GM21619 (cell line): ENCODE measurements at regions not wholly inside any gene's neighbourhood (a gene's known extent, or its start where the extent isn't known, plus 50 kb on each side); places are given as distances from the start of the nearest gene placed in this dataset.

Experiments
- ATAC-seq: cut with Tn5 transposase; IDR thresholded peaks from one replicate; pipeline ENCODE4 v1.9.1; 2021; ENCODE audit not compliant: unreplicated experiment

DNA sequence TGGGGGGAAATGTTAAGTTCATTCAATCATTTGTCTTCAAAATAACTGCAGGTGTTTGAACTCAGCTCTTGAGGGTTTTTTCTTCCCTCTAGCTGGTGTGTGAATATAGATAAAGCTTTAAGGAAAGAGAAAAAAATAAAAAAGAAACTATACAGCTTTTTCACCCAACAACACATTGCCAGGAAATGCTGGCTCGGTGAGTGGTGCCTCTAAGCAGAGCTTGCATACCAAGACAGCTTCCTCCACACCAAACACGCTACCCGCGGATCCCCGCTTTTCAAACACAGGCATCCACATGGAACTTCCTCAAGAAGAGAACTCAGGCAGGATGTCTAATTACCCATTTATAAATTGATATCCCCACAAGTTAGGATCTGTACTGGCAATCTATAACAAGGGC, 69.8 kb upstream of the TANK start:
- ATAC-seq = peak; percentile 43

DNA sequence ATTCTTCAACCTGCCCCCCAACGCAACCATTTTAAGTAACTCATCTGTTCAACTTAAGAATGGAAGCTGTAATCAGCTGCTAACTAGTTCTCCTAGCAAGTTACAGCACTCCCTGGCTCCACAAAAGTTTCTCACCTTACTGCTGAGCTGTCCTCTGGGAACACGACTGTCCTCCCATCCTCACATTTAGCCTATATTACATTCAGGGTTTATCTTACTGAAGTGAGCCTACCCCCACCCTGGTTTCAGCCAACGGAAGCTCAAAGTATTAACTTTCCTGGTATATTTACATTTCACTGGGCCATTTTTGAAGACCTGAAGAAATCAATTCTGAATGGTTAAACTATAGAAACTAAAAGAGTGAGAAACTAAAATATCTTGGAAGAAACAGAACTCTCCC, 64.9 kb upstream of the TANK start:
- ATAC-seq = no peak

DNA sequence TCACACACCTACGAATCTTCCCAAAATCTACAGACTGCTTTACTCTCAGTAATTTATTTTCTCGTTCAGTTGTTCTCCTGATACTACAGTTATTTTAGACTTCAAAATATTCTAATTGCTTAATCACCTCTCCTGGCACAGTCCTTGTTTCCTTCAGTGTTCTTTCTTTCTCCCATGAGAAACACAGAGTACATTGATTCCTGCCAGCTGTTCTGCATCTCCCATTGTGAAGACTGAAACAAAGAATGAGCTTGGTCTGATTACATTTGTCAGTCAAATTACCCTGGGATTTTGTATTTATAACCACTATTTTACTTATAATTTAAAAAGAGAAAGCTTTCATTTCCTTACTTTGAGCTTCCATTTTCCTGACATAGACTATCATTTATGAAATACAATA, 63.9 kb upstream of the TANK start:
- ATAC-seq = no peak

DNA sequence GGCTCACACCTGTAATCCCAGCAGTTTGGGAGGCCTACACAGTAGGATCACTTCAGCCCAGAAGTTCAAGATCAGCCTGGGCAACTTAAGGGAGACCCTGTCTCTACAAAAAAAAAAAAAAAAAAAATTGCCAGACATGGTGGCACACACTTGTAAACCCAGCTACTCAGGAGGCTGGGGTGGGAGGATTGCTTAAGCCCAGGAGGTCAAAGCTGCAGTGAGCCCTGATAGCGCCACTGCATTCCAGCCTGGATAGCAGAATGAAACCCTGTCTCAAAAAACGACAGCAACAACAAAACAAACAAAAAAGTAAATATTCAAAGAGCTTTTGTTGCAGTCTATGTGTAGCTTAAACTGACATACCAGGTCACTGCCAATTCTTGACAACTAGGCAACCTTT, 63.1 kb upstream of the TANK start:
- ATAC-seq = no peak

DNA sequence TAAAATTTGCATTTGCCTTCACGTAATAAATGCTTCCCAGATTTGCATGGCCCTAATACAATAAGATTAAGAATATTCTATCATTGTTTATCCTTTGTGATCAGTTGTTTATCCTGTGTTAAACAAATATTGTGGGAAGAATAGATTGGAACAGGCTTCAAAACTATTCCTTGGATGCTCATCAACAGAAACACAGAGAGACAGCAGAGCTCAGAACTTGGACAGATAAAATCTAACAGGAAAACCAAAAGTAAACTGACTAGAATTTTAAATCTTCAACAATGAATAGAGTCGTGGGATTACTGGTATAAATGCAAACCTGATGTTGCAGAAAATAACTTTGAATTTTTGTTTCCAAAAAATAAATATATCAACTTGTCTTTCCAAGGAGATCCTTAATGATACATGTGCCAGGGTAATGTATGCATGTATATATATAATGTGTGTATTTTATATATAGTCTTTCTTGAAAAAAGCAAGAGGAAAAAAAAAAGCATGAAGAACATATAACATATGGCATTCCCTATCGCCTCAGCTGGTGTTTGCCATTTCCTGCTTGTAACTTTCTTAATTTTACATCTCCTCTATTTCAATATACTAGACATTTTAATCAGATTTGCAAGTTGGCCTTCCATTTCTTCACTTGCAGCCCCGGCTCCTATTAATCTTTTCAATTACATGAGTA, 59.9 kb upstream of the TANK start:
- no peak for ATAC-seq

DNA sequence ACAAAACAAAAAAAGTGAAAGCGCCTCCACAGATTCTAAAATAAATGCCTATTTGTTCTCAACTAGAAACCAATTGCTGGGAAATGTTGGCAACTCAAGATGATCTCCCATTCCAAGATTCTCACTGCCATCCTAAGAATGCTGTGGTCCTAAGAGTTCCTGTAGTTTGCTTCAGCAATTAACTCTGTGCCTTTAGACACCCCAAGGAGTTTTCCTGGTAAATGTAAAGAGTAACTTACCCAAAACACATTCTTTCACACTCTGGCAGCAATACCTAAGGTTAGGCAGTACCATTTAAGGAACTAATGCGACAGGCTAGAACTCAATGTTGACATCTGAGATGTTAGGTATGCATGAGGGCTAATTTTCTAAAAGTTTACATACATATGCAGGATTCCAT, 58.8 kb upstream of the TANK start:
- no peak for ATAC-seq

DNA sequence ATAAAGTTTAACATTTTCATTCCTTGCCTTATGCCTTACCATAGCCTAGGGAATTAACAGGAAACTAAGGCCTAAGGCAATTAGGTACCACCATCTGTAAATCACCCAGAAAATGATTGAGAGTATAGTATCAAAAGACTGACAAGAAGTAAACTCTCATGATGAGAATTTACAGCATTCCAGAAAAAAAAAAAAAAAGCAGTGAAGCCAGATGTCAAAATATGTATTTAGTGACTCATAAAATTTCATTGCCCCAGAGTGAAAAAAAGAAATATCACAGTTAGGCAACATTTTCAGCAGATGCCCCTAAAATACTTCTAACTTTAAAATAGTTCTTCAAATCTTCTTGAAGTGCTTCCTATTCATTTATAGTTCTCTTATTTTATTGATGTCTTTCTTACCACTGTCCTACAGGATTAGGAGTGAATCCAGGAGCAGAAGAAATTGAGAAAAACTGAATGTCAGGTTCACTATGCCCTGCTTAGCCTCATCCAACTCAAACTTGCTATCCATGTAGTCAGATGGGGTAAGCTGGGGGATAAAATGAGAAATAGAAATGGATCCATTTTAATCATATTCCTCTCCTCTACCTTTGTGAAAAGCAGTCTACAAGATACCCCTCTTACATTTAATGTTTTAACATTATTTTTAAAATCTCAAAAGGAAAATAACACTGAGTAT, 57.3 kb upstream of the TANK start:
- ATAC-seq = no peak

DNA sequence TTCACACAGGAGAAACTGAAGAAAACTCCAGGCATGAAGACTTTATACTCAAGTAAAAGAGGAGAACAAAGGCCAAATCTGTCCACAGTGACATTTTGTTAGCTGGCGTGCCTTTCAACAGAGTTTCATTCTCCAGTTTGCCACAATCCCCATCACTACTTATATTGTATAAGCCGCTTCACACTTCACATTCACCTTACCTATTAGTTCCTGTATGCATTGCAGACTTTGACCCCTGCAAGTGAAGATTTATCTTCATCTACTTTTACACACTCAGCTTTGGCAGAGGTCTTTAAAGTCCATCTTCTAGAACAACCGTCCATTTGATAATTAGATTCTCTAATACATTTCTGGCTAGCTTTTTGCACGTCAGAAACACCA, 56.8 kb upstream of the TANK start:
- no peak for ATAC-seq

DNA sequence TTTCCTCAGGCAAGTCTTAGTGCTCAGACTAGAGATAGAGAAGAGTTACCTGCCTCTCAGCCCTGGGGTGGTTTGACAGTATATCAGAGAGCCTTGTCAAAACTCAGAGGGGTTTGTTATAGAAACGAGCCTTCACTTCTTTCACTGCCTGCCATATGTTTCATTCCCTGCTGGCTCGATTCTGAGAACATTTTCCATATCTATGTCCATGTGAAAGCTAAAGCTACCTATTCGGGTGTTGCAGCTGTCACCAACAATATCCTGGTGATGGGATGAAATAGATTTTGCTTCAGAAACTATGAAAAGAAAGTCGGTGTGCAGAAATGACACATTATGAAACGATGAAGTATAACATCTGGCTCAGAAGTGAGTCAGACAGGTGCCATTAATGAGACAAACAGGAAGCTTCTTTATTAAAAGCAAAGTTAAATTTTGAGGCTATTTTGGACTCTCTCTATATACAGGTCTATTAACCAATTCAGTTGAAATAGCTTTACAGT, 56.1 kb upstream of the TANK start:
- peak; percentile 95 for ATAC-seq

DNA sequence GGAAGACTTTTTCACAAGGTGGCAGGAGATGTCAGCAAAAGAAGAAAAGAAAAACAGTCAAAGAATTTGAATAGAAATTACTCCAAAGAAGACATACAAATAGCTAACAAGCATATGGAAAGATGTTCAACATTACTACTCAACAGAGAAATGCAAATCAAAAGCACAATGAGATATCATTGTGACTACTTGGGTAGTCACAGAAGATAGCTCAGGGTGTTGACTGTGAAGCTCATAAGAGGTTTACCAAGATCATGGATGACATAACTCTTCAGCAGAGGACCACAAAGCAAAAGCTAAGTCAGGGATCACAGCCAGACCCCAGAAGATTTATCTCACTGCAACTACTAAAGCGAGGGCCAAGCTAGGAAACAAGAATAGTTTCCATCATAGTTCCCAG, 53.0 kb upstream of the TANK start:
- no peak for ATAC-seq
